ENCODE measurements at regions not wholly inside any gene's neighbourhood (a gene's known extent, or its start where the extent isn't known, plus 50 kb on each side); places are given as distances from the start of the nearest gene placed in this dataset.

DNA sequence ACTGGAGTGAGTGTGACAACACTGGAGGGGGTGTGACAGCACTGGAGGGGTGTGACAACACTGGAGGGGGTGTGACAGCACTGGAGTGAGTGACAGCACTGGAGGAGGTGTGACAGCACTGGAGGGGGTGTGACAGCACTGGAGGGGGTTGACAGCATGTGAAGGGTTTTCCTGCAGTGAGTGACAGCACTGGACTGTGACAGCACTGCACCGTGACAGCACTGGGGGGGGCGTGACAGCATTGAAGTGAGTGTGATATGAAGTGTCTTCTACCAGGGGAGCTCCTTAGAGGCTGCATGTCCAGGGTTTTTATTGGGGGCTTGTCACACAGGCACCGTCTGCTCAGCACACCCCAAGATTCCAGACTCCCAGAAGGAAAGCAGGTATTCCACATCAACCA lies 274.8 kb downstream of the TEX29 start:
- TF ChIP-seq, protein P1, sequence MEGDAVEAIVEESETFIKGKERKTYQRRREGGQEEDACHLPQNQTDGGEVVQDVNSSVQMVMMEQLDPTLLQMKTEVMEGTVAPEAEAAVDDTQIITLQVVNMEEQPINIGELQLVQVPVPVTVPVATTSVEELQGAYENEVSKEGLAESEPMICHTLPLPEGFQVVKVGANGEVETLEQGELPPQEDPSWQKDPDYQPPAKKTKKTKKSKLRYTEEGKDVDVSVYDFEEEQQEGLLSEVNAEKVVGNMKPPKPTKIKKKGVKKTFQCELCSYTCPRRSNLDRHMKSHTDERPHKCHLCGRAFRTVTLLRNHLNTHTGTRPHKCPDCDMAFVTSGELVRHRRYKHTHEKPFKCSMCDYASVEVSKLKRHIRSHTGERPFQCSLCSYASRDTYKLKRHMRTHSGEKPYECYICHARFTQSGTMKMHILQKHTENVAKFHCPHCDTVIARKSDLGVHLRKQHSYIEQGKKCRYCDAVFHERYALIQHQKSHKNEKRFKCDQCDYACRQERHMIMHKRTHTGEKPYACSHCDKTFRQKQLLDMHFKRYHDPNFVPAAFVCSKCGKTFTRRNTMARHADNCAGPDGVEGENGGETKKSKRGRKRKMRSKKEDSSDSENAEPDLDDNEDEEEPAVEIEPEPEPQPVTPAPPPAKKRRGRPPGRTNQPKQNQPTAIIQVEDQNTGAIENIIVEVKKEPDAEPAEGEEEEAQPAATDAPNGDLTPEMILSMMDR (IDR thresholded peaks at IDR 0.05), result no peak
- TF ChIP-seq POLR2A (IDR thresholded peaks at IDR 0.05), result no peak
